Fibroblast of lung (primary cell): ENCODE measurements at regions not wholly inside any gene's neighbourhood (a gene's known extent, or its start where the extent isn't known, plus 50 kb on each side); places are given as distances from the start of the nearest gene placed in this dataset.

Source experiments
- CTCF ChIP-seq, 2 donors: IDR thresholded peaks in 1 of 2; conservative IDR thresholded peaks in 1 of 2; 1 replicate in 1 of 2; 2 replicates in 1 of 2; pipeline ENCODE4 v1.5.1; 2011 to 2012; ENCODE audit warnings: low read length in 2 of 2, control low read depth in 1 of 2, inconsistent platforms in 1 of 2, low read depth in 1 of 2, mild to moderate bottlenecking in 1 of 2
- EZH2 ChIP-seq: IDR thresholded peaks from 2 replicates; pipeline ENCODE4 v1.5.1; 2012; ENCODE audit warnings: low read length, control low read depth, mild to moderate bottlenecking; ENCODE audit errors: missing control alignments

- TF ChIP-seq CTCF (conservative IDR thresholded peaks at IDR 0.05 in 1 of 2, IDR thresholded peaks at IDR 0.05 in 1 of 2; ENCODE audit: low read depth in 1 of 2, low read length in 2 of 2) = no peak
- TF ChIP-seq EZH2 = no peak
Observed at GRCh38 chr2:122982936-122983335, 1042.2 kb upstream of the CNTNAP5 start.
